ENCODE measurements at regions not wholly inside any gene's neighbourhood (a gene's known extent, or its start where the extent isn't known, plus 50 kb on each side); places are given as distances from the start of the nearest gene placed in this dataset.

GRCh38 chr6:140663772-140664171 lies 1289.3 kb upstream of the CITED2 start:
- no peak for TF ChIP-seq ZNF695 (CRISPR knock-in tag; IDR thresholded peaks at IDR 0.05)
- no peak for TF ChIP-seq RAD51 (IDR thresholded peaks at IDR 0.05; ENCODE audit: borderline replicate concordance, low read depth)

All from K562 (cell line).